SK-N-SH (cell line): ENCODE measurements at regions not wholly inside any gene's neighbourhood (a gene's known extent, or its start where the extent isn't known, plus 50 kb on each side); places are given as distances from the start of the nearest gene placed in this dataset.

Experiments
- CTCF ChIA-PET: fragments of 300-600, 350-600 bp; formaldehyde crosslinking; extraction: SDS; loops from one replicate; lab custom pipeline; 2021; lab: Yijun Ruan, JAX
- POLR2A ChIA-PET: fragments of 350-600 bp; sonication (Branson Sonifier 250); formaldehyde crosslinking; extraction: SDS; loops from one replicate; lab custom pipeline; 2020; ENCODE audit warnings: antibody characterized with exemption, inconsistent platforms; lab: Yijun Ruan, JAX
- DNase-seq: peaks from one replicate; pipeline ENCODE4 v3.0.0; 2012
- H2AFZ ChIP-seq: fragments of 200-600 bp; sonication (generic); 2 replicates; pipeline ENCODE4 v1.8.1; 2016; ENCODE audit warnings: antibody characterized with exemption, mild to moderate bottlenecking, low read depth
- H3F3A ChIP-seq: fragments of 200-600 bp; sonication (generic); replicated peaks from 2 replicates; pipeline ENCODE3; 2016; ENCODE audit warnings: antibody characterized with exemption, mild to moderate bottlenecking; ENCODE audit not compliant: insufficient read depth
- H3K27ac ChIP-seq, 2 experiments: fragments of 200-500 bp in 1 of 2; fragments of 200-600 bp in 1 of 2; sonication (Bioruptor generic) in 1 of 2; sonication (generic), shearing (Covaris generic) in 1 of 2; 2 replicates each; pipeline versions ENCODE4 v1.5.1 to v1.6.1; 2014 to 2016; ENCODE audit warnings: low read depth in 2 of 2, inconsistent platforms in 1 of 2, low read length in 1 of 2, mild to moderate bottlenecking in 1 of 2, mixed read lengths in 1 of 2
- H3K27me3 ChIP-seq: fragments of 200-600 bp; sonication (generic), shearing (Covaris generic); 2 replicates; pipeline ENCODE4 v1.6.1; 2016; ENCODE audit warnings: mixed run types; ENCODE audit not compliant: insufficient read depth
- H3K36me3 ChIP-seq, 2 experiments: fragments of 200-500 bp in 1 of 2; fragments of 200-600 bp in 1 of 2; sonication (Bioruptor generic) in 1 of 2; sonication (generic) in 1 of 2; replicated peaks in 1 of 2; 2 replicates each; pipeline versions ENCODE3 to v1.5.1; 2014 to 2016; ENCODE audit warnings: low read length in 1 of 2, mild to moderate bottlenecking in 1 of 2; ENCODE audit not compliant: insufficient read depth in 2 of 2, control insufficient read depth in 1 of 2
- H3K4me1 ChIP-seq, 2 experiments: fragments of 200-500 bp in 1 of 2; fragments of 200-600 bp in 1 of 2; sonication (Bioruptor generic) in 1 of 2; sonication (generic), shearing (Covaris generic) in 1 of 2; 2 replicates each; pipeline versions ENCODE4 v1.5.1 to v1.6.1; 2014 to 2016; ENCODE audit warnings: low read depth in 1 of 2, low read length in 1 of 2, mixed run types in 1 of 2; ENCODE audit not compliant: insufficient read depth in 2 of 2, control insufficient read depth in 1 of 2
- H3K4me2 ChIP-seq: fragments of 200-600 bp; sonication (generic), shearing (Covaris generic); 2 replicates; pipeline ENCODE4 v1.6.1; 2017; ENCODE audit warnings: mixed run types
- H3K4me3 ChIP-seq, 2 experiments: fragments of 200-500 bp in 1 of 2; fragments of 200-600 bp in 1 of 2; sonication (Bioruptor generic) in 1 of 2; sonication (generic), shearing (Covaris generic) in 1 of 2; 2 replicates each; pipeline versions ENCODE4 v1.5.1 to v1.8.1; 2014 to 2016; ENCODE audit warnings: low read depth in 2 of 2, inconsistent platforms in 1 of 2, low read length in 1 of 2, mild to moderate bottlenecking in 1 of 2, mixed read lengths in 1 of 2, moderate library complexity in 1 of 2
- H3K79me2 ChIP-seq: fragments of 200-600 bp; sonication (generic); 2 replicates; pipeline ENCODE4 v1.8.1; 2017; ENCODE audit warnings: mild to moderate bottlenecking; ENCODE audit not compliant: insufficient read depth
- H3K9ac ChIP-seq: fragments of 200-600 bp; sonication (generic); 2 replicates; pipeline ENCODE4 v1.6.1; 2017; ENCODE audit warnings: mixed run types
- H3K9me2 ChIP-seq: fragments of 200-600 bp; sonication (generic); 2 replicates; pipeline ENCODE4 v1.6.1; 2017; ENCODE audit warnings: mixed run types
- H3K9me3 ChIP-seq: fragments of 200-600 bp; sonication (generic); 2 replicates; pipeline ENCODE4 v1.6.1; 2017; ENCODE audit warnings: mixed run types, mild to moderate bottlenecking, moderate library complexity
- H4K20me1 ChIP-seq: fragments of 200-600 bp; sonication (generic); 2 replicates; pipeline ENCODE4 v1.6.1; 2017; ENCODE audit warnings: mild to moderate bottlenecking, mixed run types; ENCODE audit not compliant: insufficient read depth
- CHD2 ChIP-seq: fragments of 150-350 bp; IDR thresholded peaks from 2 replicates; pipeline ENCODE4 v1.6.1; 2018; ENCODE audit warnings: low read length; ENCODE audit not compliant: partially characterized antibody
- FOXM1 ChIP-seq: IDR thresholded peaks from 2 replicates; pipeline ENCODE4 v1.4.0; 2012; ENCODE audit warnings: low read depth, mild to moderate bottlenecking
- GABPA ChIP-seq: IDR thresholded peaks from 2 replicates; pipeline ENCODE4 v1.4.0; 2012; ENCODE audit warnings: low read depth, mild to moderate bottlenecking
- MEF2A ChIP-seq: IDR thresholded peaks from 2 replicates; pipeline ENCODE4 v1.4.0; 2012; ENCODE audit warnings: low read depth, borderline replicate concordance
- POLR2AphosphoS5 ChIP-seq: IDR thresholded peaks from 2 replicates; pipeline ENCODE4 v1.6.1; 2012; ENCODE audit warnings: low read depth, low read length
- SIN3A ChIP-seq: IDR thresholded peaks from 2 replicates; pipeline ENCODE4 v1.6.1; 2012; ENCODE audit warnings: low read depth, mild to moderate bottlenecking, low read length, moderate library complexity, borderline replicate concordance
- SMC3 ChIP-seq: IDR thresholded peaks from 2 replicates; pipeline ENCODE4 v1.6.1; 2012; ENCODE audit warnings: low read depth, low read length, improper control_type of control experiment
- TAF1 ChIP-seq: IDR thresholded peaks from 2 replicates; pipeline ENCODE4 v1.6.1; 2012; ENCODE audit warnings: low read depth, mild to moderate bottlenecking, low read length, moderate library complexity, borderline replicate concordance
- WGBS: methylation state at CpG from one replicate; pipeline ENCODE4 v1.1.6; 2017; ENCODE audit warnings: low lambda C conversion rate; 5-methylcytosine and 5-hydroxymethylcytosine counted together
- TF ChIP-seq, protein P1 (sequence below): IDR thresholded peaks from 2 replicates; pipeline ENCODE4; 2012
- TF ChIP-seq, protein P2 (sequence below): fragments of 150-350 bp; IDR thresholded peaks from 2 replicates; pipeline ENCODE4 v1.6.1; 2017; ENCODE audit warnings: antibody characterized with exemption, low read length, low read depth, borderline replicate concordance
- TF ChIP-seq, protein P3 (sequence below): IDR thresholded peaks from 2 replicates; pipeline ENCODE4 v1.4.0; 2012; ENCODE audit warnings: low read depth, borderline replicate concordance
- TF ChIP-seq, protein P4 (sequence below): IDR thresholded peaks from 2 replicates; pipeline ENCODE4 v1.4.0; 2012; ENCODE audit warnings: low read depth
- TF ChIP-seq, protein P5 (sequence below): IDR thresholded peaks from 2 replicates; pipeline ENCODE4 v1.6.1; 2012; ENCODE audit warnings: mild to moderate bottlenecking, low read depth, low read length, moderate library complexity
- TF ChIP-seq, protein P6 (sequence below): IDR thresholded peaks from 2 replicates; pipeline ENCODE4 v1.4.0; 2012; ENCODE audit warnings: low read depth, borderline replicate concordance
- TF ChIP-seq, protein P7 (sequence below): fragments of 200-600 bp; sonication (generic); IDR thresholded peaks from 2 replicates; pipeline ENCODE4 v1.6.1; 2017; ENCODE audit warnings: antibody characterized with exemption, mild to moderate bottlenecking, moderate library complexity

DNA sequence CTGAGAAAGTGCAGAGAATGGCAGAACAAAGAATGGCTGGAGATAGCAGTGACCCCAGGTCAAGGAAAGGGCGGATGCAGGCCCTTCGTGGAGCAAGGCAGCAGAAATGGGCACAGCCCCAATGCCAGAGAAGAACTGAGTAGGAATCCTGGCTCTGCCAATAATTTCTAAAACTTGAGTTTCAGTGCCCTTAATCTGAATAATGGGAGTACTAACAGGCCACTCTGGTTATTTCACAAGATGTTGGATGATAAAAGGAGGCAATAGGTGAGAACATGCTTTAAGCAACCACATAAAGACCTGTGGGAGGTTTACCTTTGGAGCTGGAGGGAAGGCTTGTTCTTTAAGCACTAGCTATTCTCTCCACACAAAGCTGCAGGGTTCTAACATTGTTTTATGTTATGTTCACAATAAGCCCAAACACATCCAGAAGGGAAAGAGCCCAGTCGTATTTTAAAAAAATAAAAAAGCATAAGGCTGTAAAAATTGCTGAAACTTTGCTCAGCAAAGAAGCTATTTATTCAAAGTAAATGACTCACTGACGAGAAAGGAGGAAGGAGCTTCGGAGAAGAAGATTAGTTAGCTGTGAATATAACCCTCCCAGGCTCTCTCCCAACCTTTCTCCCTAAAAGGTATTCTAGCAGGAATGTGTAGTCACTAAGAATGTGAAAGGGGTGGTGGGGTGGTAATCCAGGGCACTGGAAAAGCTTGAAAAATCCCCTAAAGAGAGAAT is 470.2 kb downstream of the TXNL1 start:
- DNase-seq: no peak
- Histone ChIP-seq H3K4me1 (peaks cover 0 to 3% of the 10 kb centered on the region in 2 experiments; a peak in 3 of 4 replicates), H3K4me3 (peak overlapping the region in 1 of 2 experiments; percentile 35; a peak in 1 of 4 replicates), H3K27me3 (no peaks in the 10 kb centered on the region), H3K9me3 (no peaks in the 10 kb centered on the region), H3K27ac (peak overlapping the region in 1 of 2 experiments; percentile 69; a peak in 2 of 4 replicates), H4K20me1 (no peaks in the 10 kb centered on the region), H3K79me2 (no peaks in the 10 kb centered on the region), H2AFZ (peak overlapping the region; percentile 86; the same call in 1 of the 2 replicates), H3K36me3 (no peaks in the 10 kb centered on the region), H3K4me2 (peak overlapping the region; percentile 59), H3F3A (peaks cover 7% of the 10 kb centered on the region), H3K9ac (peak overlapping the region; percentile 10; the same call in 1 of the 2 replicates), H3K9me2 (no peaks in the 10 kb centered on the region)
- WGBS: 33% methylated on average over 5 of the region's 5 CpGs
- ChIA-PET POLR2A (interaction anchor here (0.6 kb wide), 1 partner anchor 206 kb away, joined by 3 read pairs; no protein-coding TSS in a partner anchor), CTCF (no interaction called here)
- TF ChIP-seq SIN3A (no peak), SMC3 (no peak), GABPA (no peak), FOXM1 (no peak), POLR2AphosphoS5 (no peak)
- TF ChIP-seq, protein P1, sequence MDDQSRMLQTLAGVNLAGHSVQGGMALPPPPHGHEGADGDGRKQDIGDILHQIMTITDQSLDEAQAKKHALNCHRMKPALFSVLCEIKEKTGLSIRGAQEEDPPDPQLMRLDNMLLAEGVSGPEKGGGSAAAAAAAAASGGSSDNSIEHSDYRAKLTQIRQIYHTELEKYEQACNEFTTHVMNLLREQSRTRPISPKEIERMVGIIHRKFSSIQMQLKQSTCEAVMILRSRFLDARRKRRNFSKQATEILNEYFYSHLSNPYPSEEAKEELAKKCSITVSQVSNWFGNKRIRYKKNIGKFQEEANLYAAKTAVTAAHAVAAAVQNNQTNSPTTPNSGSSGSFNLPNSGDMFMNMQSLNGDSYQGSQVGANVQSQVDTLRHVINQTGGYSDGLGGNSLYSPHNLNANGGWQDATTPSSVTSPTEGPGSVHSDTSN: no peak
- TF ChIP-seq, protein P2, sequence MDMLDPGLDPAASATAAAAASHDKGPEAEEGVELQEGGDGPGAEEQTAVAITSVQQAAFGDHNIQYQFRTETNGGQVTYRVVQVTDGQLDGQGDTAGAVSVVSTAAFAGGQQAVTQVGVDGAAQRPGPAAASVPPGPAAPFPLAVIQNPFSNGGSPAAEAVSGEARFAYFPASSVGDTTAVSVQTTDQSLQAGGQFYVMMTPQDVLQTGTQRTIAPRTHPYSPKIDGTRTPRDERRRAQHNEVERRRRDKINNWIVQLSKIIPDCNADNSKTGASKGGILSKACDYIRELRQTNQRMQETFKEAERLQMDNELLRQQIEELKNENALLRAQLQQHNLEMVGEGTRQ: no peak
- TF ChIP-seq, protein P3, sequence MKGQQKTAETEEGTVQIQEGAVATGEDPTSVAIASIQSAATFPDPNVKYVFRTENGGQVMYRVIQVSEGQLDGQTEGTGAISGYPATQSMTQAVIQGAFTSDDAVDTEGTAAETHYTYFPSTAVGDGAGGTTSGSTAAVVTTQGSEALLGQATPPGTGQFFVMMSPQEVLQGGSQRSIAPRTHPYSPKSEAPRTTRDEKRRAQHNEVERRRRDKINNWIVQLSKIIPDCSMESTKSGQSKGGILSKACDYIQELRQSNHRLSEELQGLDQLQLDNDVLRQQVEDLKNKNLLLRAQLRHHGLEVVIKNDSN: no peak
- TF ChIP-seq, protein P4, sequence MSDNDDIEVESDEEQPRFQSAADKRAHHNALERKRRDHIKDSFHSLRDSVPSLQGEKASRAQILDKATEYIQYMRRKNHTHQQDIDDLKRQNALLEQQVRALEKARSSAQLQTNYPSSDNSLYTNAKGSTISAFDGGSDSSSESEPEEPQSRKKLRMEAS: no peak

DNA sequence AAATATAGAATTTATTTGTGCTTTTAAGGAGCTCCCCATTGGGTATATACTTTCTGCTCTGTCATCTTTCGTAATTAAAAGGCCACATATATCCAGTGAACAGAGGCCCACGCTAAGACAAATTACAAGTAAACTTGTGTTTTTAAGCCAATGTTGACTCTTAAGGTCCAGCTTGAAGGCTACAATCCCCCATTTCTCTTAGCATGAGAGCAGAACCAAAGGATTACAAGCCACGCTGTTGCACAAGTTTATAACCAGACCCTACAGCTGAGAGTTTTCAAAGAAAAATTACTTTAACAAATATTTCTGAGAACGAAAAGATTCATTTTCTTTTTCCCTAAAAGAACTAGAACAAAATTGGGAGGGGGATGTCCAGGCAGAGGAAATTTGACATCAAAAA is 471.0 kb downstream of the TXNL1 start:
- no peaks in the 10 kb centered on the region for H3K9me2 ChIP-seq
- H3K27ac ChIP-seq: peak overlapping the region in 1 of 2 experiments; percentile 69; a peak in 2 of 4 replicates
- no peak overlapping the region for H3K9ac ChIP-seq
- H3K9me3 ChIP-seq: no peaks in the 10 kb centered on the region
- no peaks in the 10 kb centered on the region for H4K20me1 ChIP-seq
- H3K79me2 ChIP-seq: no peaks in the 10 kb centered on the region
- no peaks in the 10 kb centered on the region for H3K36me3 ChIP-seq
- peaks cover 0 to 3% of the 10 kb centered on the region in 2 experiments; a peak in 3 of 4 replicates for H3K4me1 ChIP-seq
- WGBS: 80% methylated on average over 4 of the region's 4 CpGs
- H3K27me3 ChIP-seq: no peaks in the 10 kb centered on the region
- no peak overlapping the region for H3K4me3 ChIP-seq
- H2AFZ ChIP-seq: peak overlapping the region; percentile 86
- peaks cover 7% of the 10 kb centered on the region for H3F3A ChIP-seq
- ChIA-PET CTCF (no interaction called here), POLR2A (no interaction called here)
- no peak for DNase-seq
- H3K4me2 ChIP-seq: no peak overlapping the region
- TF ChIP-seq, protein P5, sequence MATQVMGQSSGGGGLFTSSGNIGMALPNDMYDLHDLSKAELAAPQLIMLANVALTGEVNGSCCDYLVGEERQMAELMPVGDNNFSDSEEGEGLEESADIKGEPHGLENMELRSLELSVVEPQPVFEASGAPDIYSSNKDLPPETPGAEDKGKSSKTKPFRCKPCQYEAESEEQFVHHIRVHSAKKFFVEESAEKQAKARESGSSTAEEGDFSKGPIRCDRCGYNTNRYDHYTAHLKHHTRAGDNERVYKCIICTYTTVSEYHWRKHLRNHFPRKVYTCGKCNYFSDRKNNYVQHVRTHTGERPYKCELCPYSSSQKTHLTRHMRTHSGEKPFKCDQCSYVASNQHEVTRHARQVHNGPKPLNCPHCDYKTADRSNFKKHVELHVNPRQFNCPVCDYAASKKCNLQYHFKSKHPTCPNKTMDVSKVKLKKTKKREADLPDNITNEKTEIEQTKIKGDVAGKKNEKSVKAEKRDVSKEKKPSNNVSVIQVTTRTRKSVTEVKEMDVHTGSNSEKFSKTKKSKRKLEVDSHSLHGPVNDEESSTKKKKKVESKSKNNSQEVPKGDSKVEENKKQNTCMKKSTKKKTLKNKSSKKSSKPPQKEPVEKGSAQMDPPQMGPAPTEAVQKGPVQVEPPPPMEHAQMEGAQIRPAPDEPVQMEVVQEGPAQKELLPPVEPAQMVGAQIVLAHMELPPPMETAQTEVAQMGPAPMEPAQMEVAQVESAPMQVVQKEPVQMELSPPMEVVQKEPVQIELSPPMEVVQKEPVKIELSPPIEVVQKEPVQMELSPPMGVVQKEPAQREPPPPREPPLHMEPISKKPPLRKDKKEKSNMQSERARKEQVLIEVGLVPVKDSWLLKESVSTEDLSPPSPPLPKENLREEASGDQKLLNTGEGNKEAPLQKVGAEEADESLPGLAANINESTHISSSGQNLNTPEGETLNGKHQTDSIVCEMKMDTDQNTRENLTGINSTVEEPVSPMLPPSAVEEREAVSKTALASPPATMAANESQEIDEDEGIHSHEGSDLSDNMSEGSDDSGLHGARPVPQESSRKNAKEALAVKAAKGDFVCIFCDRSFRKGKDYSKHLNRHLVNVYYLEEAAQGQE: no peak
- TF ChIP-seq, protein P6, sequence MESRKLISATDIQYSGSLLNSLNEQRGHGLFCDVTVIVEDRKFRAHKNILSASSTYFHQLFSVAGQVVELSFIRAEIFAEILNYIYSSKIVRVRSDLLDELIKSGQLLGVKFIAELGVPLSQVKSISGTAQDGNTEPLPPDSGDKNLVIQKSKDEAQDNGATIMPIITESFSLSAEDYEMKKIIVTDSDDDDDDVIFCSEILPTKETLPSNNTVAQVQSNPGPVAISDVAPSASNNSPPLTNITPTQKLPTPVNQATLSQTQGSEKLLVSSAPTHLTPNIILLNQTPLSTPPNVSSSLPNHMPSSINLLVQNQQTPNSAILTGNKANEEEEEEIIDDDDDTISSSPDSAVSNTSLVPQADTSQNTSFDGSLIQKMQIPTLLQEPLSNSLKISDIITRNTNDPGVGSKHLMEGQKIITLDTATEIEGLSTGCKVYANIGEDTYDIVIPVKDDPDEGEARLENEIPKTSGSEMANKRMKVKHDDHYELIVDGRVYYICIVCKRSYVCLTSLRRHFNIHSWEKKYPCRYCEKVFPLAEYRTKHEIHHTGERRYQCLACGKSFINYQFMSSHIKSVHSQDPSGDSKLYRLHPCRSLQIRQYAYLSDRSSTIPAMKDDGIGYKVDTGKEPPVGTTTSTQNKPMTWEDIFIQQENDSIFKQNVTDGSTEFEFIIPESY: no peak
- TF ChIP-seq MEF2A (no peak), CHD2 (no peak), TAF1 (no peak), SMC3 (no peak)
- TF ChIP-seq, protein P7, sequence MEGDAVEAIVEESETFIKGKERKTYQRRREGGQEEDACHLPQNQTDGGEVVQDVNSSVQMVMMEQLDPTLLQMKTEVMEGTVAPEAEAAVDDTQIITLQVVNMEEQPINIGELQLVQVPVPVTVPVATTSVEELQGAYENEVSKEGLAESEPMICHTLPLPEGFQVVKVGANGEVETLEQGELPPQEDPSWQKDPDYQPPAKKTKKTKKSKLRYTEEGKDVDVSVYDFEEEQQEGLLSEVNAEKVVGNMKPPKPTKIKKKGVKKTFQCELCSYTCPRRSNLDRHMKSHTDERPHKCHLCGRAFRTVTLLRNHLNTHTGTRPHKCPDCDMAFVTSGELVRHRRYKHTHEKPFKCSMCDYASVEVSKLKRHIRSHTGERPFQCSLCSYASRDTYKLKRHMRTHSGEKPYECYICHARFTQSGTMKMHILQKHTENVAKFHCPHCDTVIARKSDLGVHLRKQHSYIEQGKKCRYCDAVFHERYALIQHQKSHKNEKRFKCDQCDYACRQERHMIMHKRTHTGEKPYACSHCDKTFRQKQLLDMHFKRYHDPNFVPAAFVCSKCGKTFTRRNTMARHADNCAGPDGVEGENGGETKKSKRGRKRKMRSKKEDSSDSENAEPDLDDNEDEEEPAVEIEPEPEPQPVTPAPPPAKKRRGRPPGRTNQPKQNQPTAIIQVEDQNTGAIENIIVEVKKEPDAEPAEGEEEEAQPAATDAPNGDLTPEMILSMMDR: no peak
